BLaER1 (cell line): ENCODE measurements at regions not wholly inside any gene's neighbourhood (a gene's known extent, or its start where the extent isn't known, plus 50 kb on each side); places are given as distances from the start of the nearest gene placed in this dataset.

Source experiments
- H3K27ac ChIP-seq: shearing (Covaris generic); formaldehyde crosslinking; 2 replicates; pipeline ENCODE4 v1.8.1; 2022
- H3K27me3 ChIP-seq: shearing (Covaris generic); formaldehyde crosslinking; 2 replicates; pipeline ENCODE4 v1.8.1; 2022
- H3K36me3 ChIP-seq: shearing (Covaris generic); formaldehyde crosslinking; 2 replicates; pipeline ENCODE4 v1.8.1; 2022
- H3K4me1 ChIP-seq: shearing (Covaris generic); formaldehyde crosslinking; 2 replicates; pipeline ENCODE4 v1.8.1; 2022
- H3K4me2 ChIP-seq: shearing (Covaris generic); formaldehyde crosslinking; 2 replicates; pipeline ENCODE4 v1.8.1; 2022
- H3K4me3 ChIP-seq: shearing (Covaris generic); formaldehyde crosslinking; 2 replicates; pipeline ENCODE4 v1.8.1; 2022
- H3K9ac ChIP-seq: shearing (Covaris generic); formaldehyde crosslinking; 2 replicates; pipeline ENCODE4 v1.8.1; 2022
- H3K9me3 ChIP-seq: shearing (Covaris generic); formaldehyde crosslinking; 2 replicates; pipeline ENCODE4 v1.8.1; 2022
- H4K20me1 ChIP-seq: shearing (Covaris generic); formaldehyde crosslinking; 2 replicates; pipeline ENCODE4 v1.8.1; 2022
- Cebpa-rat ChIP-seq: shearing (Covaris generic); IDR thresholded peaks from 2 replicates; pipeline ENCODE4 v1.8.1; 2022

DNA sequence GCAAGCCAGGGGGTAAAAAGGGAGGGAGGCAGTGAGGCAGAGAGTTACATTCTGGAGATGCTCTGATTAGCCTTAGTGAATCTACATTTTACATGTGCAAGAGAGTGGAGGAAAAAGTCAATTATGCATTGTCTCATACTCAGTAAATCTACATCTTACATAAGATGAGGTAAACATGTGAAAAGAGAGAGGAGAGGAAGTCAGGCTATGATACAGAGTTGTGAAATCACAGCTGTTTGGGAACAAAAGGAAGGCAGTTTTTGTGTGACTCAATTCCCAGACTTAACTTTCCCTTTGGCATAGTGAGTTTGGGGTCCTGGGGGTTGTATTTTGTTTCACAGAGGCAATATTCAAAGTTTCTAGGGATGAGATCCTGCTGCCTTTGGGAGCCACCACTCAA, 67.8 kb downstream of the GP2 start:
- no peak for TF ChIP-seq Cebpa-rat
- Histone ChIP-seq H3K27me3 (no peaks in the 10 kb centered on the region), H3K9ac (no peak overlapping the region)

DNA sequence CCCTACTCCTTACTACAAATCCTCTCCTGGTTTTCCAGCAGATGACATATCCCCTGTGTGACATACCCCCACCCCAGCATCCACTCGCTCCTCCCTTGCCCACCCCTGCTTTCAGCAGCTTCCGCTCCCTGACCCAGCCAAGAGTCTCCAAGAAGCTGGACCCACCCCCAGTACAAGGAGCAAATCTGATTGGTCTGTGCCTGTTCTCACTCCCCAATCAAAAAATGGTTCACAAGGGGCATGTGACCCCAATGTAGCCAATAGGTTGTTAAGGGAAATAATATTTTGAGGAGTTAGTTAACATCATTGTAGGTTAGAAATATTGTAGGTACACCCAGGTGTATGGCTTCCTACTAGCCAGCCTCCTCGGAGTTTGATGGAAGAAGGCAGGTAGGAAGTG, 70.1 kb downstream of the GP2 start:
- Histone ChIP-seq H4K20me1 (no peaks in the 10 kb centered on the region), H3K27me3 (no peaks in the 10 kb centered on the region), H3K4me2 (no peak overlapping the region), H3K9ac (no peak overlapping the region), H3K4me1 (no peaks in the 10 kb centered on the region), H3K9me3 (peaks cover 13% of the 10 kb centered on the region), H3K36me3 (no peaks in the 10 kb centered on the region), H3K27ac (no peak overlapping the region), H3K4me3 (no peak overlapping the region)
- no peak for TF ChIP-seq Cebpa-rat

More for the DNA sequence above, 67.8 kb downstream of the GP2 start:
- Histone ChIP-seq H3K4me2 (no peak overlapping the region), H3K4me3 (no peak overlapping the region), H3K9me3 (peaks cover 13% of the 10 kb centered on the region), H4K20me1 (no peaks in the 10 kb centered on the region), H3K27ac (no peak overlapping the region), H3K36me3 (no peaks in the 10 kb centered on the region), H3K4me1 (no peaks in the 10 kb centered on the region)

DNA sequence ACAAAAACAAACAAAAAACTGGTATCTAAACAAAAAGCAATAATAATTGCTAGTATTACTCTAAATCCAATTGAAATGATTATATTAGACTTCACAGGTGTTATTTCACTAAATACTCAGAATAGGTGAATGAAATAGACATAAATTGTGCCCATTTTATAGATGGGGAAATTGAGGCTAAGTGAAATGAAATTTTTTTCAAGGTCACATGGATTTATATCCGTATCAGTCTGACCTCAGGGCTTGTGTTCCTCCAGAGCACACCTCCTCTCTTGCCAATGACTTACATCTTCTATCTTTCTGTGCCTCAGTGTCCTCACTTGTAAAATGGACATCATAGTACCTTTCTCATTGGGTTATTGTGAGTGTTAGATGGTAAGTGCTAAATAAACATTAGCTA, 72.3 kb downstream of the GP2 start:
- TF ChIP-seq Cebpa-rat = no peak
- Histone ChIP-seq H3K27me3 (no peaks in the 10 kb centered on the region), H3K4me1 (no peaks in the 10 kb centered on the region), H4K20me1 (no peaks in the 10 kb centered on the region), H3K4me3 (no peak overlapping the region), H3K27ac (no peak overlapping the region), H3K9ac (no peak overlapping the region), H3K36me3 (no peaks in the 10 kb centered on the region), H3K9me3 (peaks cover 13% of the 10 kb centered on the region), H3K4me2 (no peak overlapping the region)

DNA sequence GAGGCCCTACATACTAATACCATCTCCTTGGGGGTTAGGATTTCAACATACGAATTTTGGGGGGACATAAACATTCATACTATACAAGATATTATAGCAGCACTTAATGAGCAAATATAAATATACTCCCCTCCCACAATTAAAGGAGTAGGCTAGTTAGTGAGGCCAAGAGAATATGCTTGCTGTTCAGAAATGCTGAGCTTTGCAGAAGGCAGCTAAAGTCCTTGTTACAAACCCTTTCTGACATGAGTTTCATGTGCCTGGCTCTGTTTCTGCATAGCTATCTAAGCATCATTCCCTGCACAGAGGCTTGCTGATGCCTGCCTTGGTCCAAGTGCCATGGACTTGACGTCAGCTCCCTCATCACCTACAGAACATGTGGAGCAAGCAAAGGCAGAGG, 73.5 kb downstream of the GP2 start:
- Histone ChIP-seq H3K36me3 (no peaks in the 10 kb centered on the region), H3K4me2 (no peak overlapping the region), H4K20me1 (no peaks in the 10 kb centered on the region), H3K27ac (no peak overlapping the region), H3K4me3 (no peak overlapping the region), H3K27me3 (no peaks in the 10 kb centered on the region), H3K9ac (no peak overlapping the region), H3K4me1 (no peaks in the 10 kb centered on the region), H3K9me3 (peaks cover 5% of the 10 kb centered on the region; the same call in 1 of the 2 replicates)
- no peak for TF ChIP-seq Cebpa-rat

DNA sequence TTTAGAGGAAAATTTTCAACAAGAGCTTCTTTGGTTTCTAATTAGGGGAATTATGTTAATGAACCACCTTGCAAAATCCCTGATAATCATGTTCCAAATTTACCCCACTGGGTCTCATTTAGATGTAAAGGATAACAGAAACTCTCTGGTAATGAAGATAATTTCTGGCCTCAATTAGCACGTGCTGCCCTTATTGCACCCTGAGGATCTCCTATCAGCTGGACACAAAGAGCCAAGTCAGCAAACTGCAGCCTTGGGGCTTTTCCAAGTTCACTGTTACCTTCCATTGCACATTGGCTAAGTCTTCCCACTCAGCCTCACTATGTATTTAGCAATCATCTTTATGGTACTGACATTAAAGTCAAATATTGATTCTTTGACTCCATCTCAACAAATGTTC, 78.1 kb downstream of the GP2 start:
- Histone ChIP-seq H3K4me2 (no peak overlapping the region), H3K9me3 (no peaks in the 10 kb centered on the region), H3K27me3 (no peaks in the 10 kb centered on the region), H3K4me1 (no peaks in the 10 kb centered on the region), H3K9ac (no peak overlapping the region), H3K4me3 (no peak overlapping the region), H3K36me3 (no peaks in the 10 kb centered on the region), H3K27ac (no peak overlapping the region), H4K20me1 (no peaks in the 10 kb centered on the region)
- no peak for TF ChIP-seq Cebpa-rat

DNA sequence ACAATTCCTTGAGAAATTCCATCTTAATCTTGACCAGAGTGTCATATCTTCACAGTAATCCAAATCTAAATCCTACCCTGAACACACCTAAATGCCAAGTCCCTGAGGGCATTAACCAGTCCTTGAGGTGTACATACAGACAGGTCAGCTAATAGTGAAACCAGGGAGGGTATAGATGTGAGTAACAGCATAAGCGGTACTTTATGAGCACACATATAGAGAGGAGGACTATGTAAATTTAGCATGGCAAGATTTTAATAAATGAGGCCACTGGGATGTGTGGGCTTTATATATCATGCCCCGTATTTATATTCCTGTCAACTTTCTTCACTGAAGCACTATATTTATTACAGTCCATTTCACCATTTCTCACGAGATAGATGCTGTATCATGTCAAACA, 80.2 kb downstream of the GP2 start:
- H3K9me3 ChIP-seq = no peaks in the 10 kb centered on the region
- H3K27me3 ChIP-seq = no peaks in the 10 kb centered on the region
- H3K9ac ChIP-seq = no peak overlapping the region
- H3K4me2 ChIP-seq = no peak overlapping the region
- no peak overlapping the region for H3K27ac ChIP-seq
- no peak overlapping the region for H3K4me3 ChIP-seq
- H3K4me1 ChIP-seq = 0 out of 2 replicates have a peak, but pooled peaks cover 7% of the 10 kb centered on the region
- H3K36me3 ChIP-seq = no peaks in the 10 kb centered on the region
- no peaks in the 10 kb centered on the region for H4K20me1 ChIP-seq
- no peak for TF ChIP-seq Cebpa-rat

DNA sequence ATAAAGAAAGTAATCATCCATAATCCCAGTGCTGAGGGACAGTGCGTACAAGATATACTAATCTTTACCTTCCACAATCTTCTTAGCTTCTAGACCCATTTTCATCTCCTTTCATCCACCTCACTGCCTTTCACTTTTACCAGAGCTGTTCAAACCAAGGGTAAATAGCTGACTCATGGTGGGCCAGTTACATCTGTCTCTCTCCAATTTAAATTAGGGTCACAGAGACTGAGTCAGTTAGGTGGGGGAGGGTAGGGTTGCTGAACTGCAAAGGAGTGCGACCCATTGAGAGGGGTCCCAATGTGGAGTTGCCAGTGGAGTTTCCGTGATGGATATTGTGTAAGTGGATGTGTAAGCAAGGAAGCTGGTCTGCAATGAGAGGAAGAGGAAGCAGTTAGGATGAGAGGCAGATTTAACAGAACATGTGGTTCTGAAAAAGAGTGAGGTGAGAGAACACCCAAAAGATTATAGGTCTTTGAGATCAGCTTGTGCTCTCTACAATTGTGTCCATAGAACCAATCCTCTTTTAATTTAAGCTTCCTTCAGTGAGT, 83.5 kb downstream of the GP2 start:
- no peaks in the 10 kb centered on the region for H3K36me3 ChIP-seq
- H3K27me3 ChIP-seq = no peaks in the 10 kb centered on the region
- no peak overlapping the region for H3K9ac ChIP-seq
- H3K4me2 ChIP-seq = no peak overlapping the region
- H4K20me1 ChIP-seq = no peaks in the 10 kb centered on the region
- no peaks in the 10 kb centered on the region for H3K9me3 ChIP-seq
- no peak for TF ChIP-seq Cebpa-rat
- no peak overlapping the region for H3K27ac ChIP-seq
- H3K4me1 ChIP-seq = peaks cover 24% of the 10 kb centered on the region
- no peak overlapping the region for H3K4me3 ChIP-seq

DNA sequence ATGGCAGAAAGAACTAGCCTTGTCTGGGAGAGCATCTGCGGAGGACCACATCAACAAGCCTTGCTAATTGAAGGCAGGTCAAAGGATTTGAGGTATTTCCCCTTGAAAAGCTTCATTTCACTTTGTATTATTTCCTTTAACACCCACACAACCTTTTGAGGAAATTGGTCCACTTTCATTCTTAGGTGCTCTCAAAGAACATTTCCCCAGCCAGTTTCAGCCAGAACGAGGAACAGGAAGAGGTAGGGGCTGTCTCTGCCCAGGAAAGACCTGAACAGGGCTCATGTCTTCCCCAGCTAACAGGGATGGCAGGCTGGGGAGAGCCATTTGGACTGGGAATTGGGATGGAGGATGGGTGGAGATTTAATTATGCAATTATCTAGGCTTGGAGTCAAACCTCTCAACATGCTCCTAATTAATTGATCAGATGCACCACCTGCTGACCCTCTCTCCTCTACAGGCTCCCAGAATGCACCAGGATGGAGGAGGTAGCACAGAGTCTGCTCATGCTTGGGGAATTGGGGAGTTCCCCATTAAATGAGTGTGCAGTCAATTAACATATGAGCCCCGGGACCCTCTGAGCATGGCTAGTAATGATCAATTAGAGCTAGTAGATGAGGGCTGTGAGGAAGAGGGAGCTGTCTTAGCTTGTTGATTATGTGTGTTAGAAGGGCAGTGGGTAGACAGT, 84.6 kb downstream of the GP2 start:
- Histone ChIP-seq H3K9me3 (no peaks in the 10 kb centered on the region), H3K9ac (no peak overlapping the region), H3K27ac (no peak overlapping the region), H4K20me1 (no peaks in the 10 kb centered on the region), H3K4me2 (no peak overlapping the region), H3K4me1 (peaks cover 24% of the 10 kb centered on the region), H3K27me3 (no peaks in the 10 kb centered on the region), H3K36me3 (no peaks in the 10 kb centered on the region), H3K4me3 (no peak overlapping the region)
- no peak for TF ChIP-seq Cebpa-rat

DNA sequence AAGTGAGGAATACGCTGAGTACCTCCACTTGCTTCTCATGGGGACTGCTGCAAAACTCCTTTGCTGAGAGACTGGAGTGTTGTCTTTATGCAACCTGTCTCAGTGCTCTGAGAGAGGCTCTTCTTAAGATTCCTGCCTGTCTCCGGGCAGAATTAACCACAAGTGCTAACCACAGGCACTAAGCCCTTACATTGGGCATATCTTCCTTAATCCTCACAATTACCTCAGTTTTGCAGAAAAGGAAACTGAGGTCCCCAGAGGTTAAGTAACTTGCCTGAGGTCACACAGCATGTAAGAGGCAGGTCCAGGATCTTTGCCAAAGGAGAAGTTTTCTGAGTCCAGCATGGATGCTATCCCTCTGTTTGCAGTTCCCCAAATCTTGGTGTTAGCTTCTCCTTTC, 86.0 kb downstream of the GP2 start:
- no peaks in the 10 kb centered on the region for H3K9me3 ChIP-seq
- no peaks in the 10 kb centered on the region for H4K20me1 ChIP-seq
- peaks cover 24% of the 10 kb centered on the region for H3K4me1 ChIP-seq

DNA sequence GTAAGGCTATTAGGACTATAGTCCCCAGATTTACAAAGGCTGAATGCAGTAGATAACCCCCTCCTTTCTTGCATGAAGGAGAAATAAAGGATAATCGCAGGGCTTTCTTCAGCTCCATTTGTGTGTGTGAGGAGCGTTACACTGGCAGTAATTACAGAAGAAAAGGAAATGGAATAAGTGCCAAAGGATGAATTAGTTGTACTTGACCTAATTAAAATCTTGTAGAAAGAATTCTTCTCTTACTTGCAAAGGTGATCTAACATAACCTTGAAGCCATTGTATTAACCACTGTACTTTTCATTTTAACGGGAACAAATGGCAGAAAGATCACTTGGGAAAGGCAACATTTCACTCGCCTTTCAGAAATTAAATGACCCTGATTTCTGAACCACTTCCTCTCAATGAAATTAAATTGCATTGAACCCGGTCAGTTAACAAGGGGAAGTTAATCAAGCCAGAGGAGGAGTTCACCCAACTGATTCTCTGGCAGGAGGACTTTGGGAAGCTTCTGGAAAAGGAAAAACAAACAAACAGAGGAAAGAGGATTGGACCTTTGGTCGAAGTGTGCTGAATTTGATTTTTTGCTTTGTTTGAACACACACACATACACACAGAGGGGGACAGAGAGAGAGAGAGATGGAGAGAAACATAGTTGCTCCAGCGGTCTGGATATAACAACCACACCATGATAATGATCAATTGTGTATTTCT, 90.6 kb downstream of the GP2 start:
- TF ChIP-seq Cebpa-rat = no peak
- H3K27me3 ChIP-seq = no peaks in the 10 kb centered on the region
- H3K4me2 ChIP-seq = no peak overlapping the region
- no peaks in the 10 kb centered on the region for H3K36me3 ChIP-seq
- no peak overlapping the region for H3K27ac ChIP-seq
- H3K4me1 ChIP-seq = peaks cover 16% of the 10 kb centered on the region
- no peaks in the 10 kb centered on the region for H3K9me3 ChIP-seq
- no peaks in the 10 kb centered on the region for H4K20me1 ChIP-seq
- H3K9ac ChIP-seq = no peak overlapping the region
- H3K4me3 ChIP-seq = no peak overlapping the region

More for the DNA sequence above, 86.0 kb downstream of the GP2 start:
- H3K4me3 ChIP-seq = no peak overlapping the region
- no peaks in the 10 kb centered on the region for H3K36me3 ChIP-seq
- no peaks in the 10 kb centered on the region for H3K27me3 ChIP-seq
- H3K27ac ChIP-seq = no peak overlapping the region
- no peak overlapping the region for H3K9ac ChIP-seq
- H3K4me2 ChIP-seq = peak overlapping the region; percentile 48
- no peak for TF ChIP-seq Cebpa-rat
